ENCODE measurements at regions not wholly inside any gene's neighbourhood (a gene's known extent, or its start where the extent isn't known, plus 50 kb on each side); places are given as distances from the start of the nearest gene placed in this dataset.

- DNase-seq = no peak
- no peaks in the 10 kb centered on the region for H3F3A ChIP-seq (ENCODE audit: insufficient read depth, low read length)
- H3K36me3 ChIP-seq (replicated peaks; ENCODE audit: insufficient read depth, low read length) = no peaks in the 10 kb centered on the region
- H3K79me2 ChIP-seq (ENCODE audit: low read length) = no peaks in the 10 kb centered on the region
- H2AFZ ChIP-seq (ENCODE audit: low read length) = no peak overlapping the region
- no peaks in the 10 kb centered on the region for H3K27me3 ChIP-seq (replicated peaks; ENCODE audit: insufficient read depth, low read length)
- no peak overlapping the region for H3K27ac ChIP-seq (ENCODE audit: low read length)
- H3K9ac ChIP-seq (ENCODE audit: low read length) = no peak overlapping the region
- H3K4me1 ChIP-seq (ENCODE audit: low read length) = no peaks in the 10 kb centered on the region
- no peaks in the 10 kb centered on the region for H4K20me1 ChIP-seq (ENCODE audit: insufficient read depth, low read length)
- no peaks in the 10 kb centered on the region for H3K9me2 ChIP-seq (replicated peaks; ENCODE audit: insufficient read depth, low read length)
- H3K9me3 ChIP-seq (replicated peaks; ENCODE audit: insufficient read depth, low read length) = no peaks in the 10 kb centered on the region
- TF ChIP-seq CTCF (IDR thresholded peaks at IDR 0.05; ENCODE audit: low read length) = no peak
- TF ChIP-seq EZH2 (optimal IDR thresholded peaks at IDR 0.05; ENCODE audit: low read depth, low read length) = no peak
- TF ChIP-seq EZH2phosphoT487 (IDR thresholded peaks at IDR 0.05; ENCODE audit: low read length) = no peak
- no peak overlapping the region for H3K4me2 ChIP-seq (ENCODE audit: low read depth, low read length)
- no peak overlapping the region for H3K4me3 ChIP-seq (ENCODE audit: low read length)
Observed at GRCh38 chr9:89929315-89929672, 324.5 kb downstream of the GADD45G start.

GRCh38 chr9:89929673-89930480 lies 325.1 kb downstream of the GADD45G start:
- no peaks in the 10 kb centered on the region for H3K4me1 ChIP-seq (ENCODE audit: low read length)
- no peak overlapping the region for H3K4me3 ChIP-seq (ENCODE audit: low read length)
- no peak for DNase-seq
- no peak overlapping the region for H3K27ac ChIP-seq (ENCODE audit: low read length)
- no peaks in the 10 kb centered on the region for H3K36me3 ChIP-seq (replicated peaks; ENCODE audit: insufficient read depth, low read length)
- TF ChIP-seq CTCF (IDR thresholded peaks at IDR 0.05; ENCODE audit: low read length) = no peak
- no peak for TF ChIP-seq EZH2 (optimal IDR thresholded peaks at IDR 0.05; ENCODE audit: low read depth, low read length)
- no peak for TF ChIP-seq EZH2phosphoT487 (IDR thresholded peaks at IDR 0.05; ENCODE audit: low read length)
- no peak overlapping the region for H3K9ac ChIP-seq (ENCODE audit: low read length)
- no peaks in the 10 kb centered on the region for H3K79me2 ChIP-seq (ENCODE audit: low read length)
- H3K27me3 ChIP-seq (replicated peaks; ENCODE audit: insufficient read depth, low read length) = no peaks in the 10 kb centered on the region
- H3K9me3 ChIP-seq (replicated peaks; ENCODE audit: insufficient read depth, low read length) = no peaks in the 10 kb centered on the region
- no peak overlapping the region for H3K4me2 ChIP-seq (ENCODE audit: low read depth, low read length)
- H4K20me1 ChIP-seq (ENCODE audit: insufficient read depth, low read length) = no peaks in the 10 kb centered on the region
- no peaks in the 10 kb centered on the region for H3F3A ChIP-seq (ENCODE audit: insufficient read depth, low read length)
- H3K9me2 ChIP-seq (replicated peaks; ENCODE audit: insufficient read depth, low read length) = no peaks in the 10 kb centered on the region
- no peak overlapping the region for H2AFZ ChIP-seq (ENCODE audit: low read length)

GRCh38 chr9:89933578-89933977 lies 328.8 kb downstream of the GADD45G start:
- Histone ChIP-seq H3K4me1 (ENCODE audit: low read length) (no peaks in the 10 kb centered on the region), H3K9me3 (replicated peaks; ENCODE audit: insufficient read depth, low read length) (no peaks in the 10 kb centered on the region), H3K9ac (ENCODE audit: low read length) (no peak overlapping the region), H3K9me2 (replicated peaks; ENCODE audit: insufficient read depth, low read length) (no peaks in the 10 kb centered on the region), H3K79me2 (ENCODE audit: low read length) (no peaks in the 10 kb centered on the region), H3K27me3 (replicated peaks; ENCODE audit: insufficient read depth, low read length) (no peaks in the 10 kb centered on the region), H3K4me2 (ENCODE audit: low read depth, low read length) (no peak overlapping the region), H4K20me1 (ENCODE audit: insufficient read depth, low read length) (no peaks in the 10 kb centered on the region), H3K36me3 (replicated peaks; ENCODE audit: insufficient read depth, low read length) (no peaks in the 10 kb centered on the region), H3F3A (ENCODE audit: insufficient read depth, low read length) (no peaks in the 10 kb centered on the region), H2AFZ (ENCODE audit: low read length) (no peak overlapping the region), H3K4me3 (ENCODE audit: low read length) (no peak overlapping the region), H3K27ac (ENCODE audit: low read length) (no peak overlapping the region)
- TF ChIP-seq EZH2 (optimal IDR thresholded peaks at IDR 0.05; ENCODE audit: low read depth, low read length) = no peak
- no peak for TF ChIP-seq EZH2phosphoT487 (IDR thresholded peaks at IDR 0.05; ENCODE audit: low read length)
- TF ChIP-seq CTCF (IDR thresholded peaks at IDR 0.05; ENCODE audit: low read length) = no peak
- no peak for DNase-seq
